ENCODE measurements at regions not wholly inside any gene's neighbourhood (a gene's known extent, or its start where the extent isn't known, plus 50 kb on each side); places are given as distances from the start of the nearest gene placed in this dataset.
"Not testable (repeated sequence)": the region's sequence is repeated elsewhere in the genome, so short reads cannot be mapped to it uniquely, and the experiment has no call there.

GRCh38 chr10:6813306-6813705 is 233.2 kb upstream of the PRKCQ start:
- peak; percentile 31 for DNase-seq (ENCODE audit: low read depth)

GRCh38 chr10:6811153-6811552 is 231.1 kb upstream of the PRKCQ start:
- DNase-seq (ENCODE audit: low read depth), result no peak

- DNase-seq (ENCODE audit: low read depth), result no peak
Observed at GRCh38 chr10:6803427-6803783, 223.3 kb upstream of the PRKCQ start.

- no peak for DNase-seq (ENCODE audit: low read depth)
Observed at GRCh38 chr10:6802759-6803426, 222.8 kb upstream of the PRKCQ start.

- DNase-seq (ENCODE audit: low read depth), result no peak
Observed at GRCh38 chr10:6796231-6796630, 216.2 kb upstream of the PRKCQ start.

- no peak for DNase-seq (ENCODE audit: low read depth)
Observed at GRCh38 chr10:6795541-6795940, 215.5 kb upstream of the PRKCQ start.

GRCh38 chr10:6794841-6795240 is 214.8 kb upstream of the PRKCQ start:
- not testable (repeated sequence) for DNase-seq (ENCODE audit: low read depth)

- no peak for DNase-seq (ENCODE audit: low read depth)
Observed at GRCh38 chr10:6794441-6794840, 214.4 kb upstream of the PRKCQ start.

- DNase-seq (ENCODE audit: low read depth), result no peak
Observed at GRCh38 chr10:6788731-6789130, 208.7 kb upstream of the PRKCQ start.

- no peak for DNase-seq (ENCODE audit: low read depth)
Observed at GRCh38 chr10:6788231-6788630, 208.2 kb upstream of the PRKCQ start.

- DNase-seq (ENCODE audit: low read depth), result no peak
Observed at GRCh38 chr10:6787718-6788117, 207.6 kb upstream of the PRKCQ start.

- no peak for DNase-seq (ENCODE audit: low read depth)
Observed at GRCh38 chr10:6787091-6787490, 207.0 kb upstream of the PRKCQ start.

GRCh38 chr10:6786579-6787031 is 206.5 kb upstream of the PRKCQ start:
- DNase-seq (ENCODE audit: low read depth), result no peak

GRCh38 chr10:6784429-6784828 is 204.4 kb upstream of the PRKCQ start:
- DNase-seq (ENCODE audit: low read depth), result not testable (repeated sequence)

GRCh38 chr10:6783471-6783870 is 203.4 kb upstream of the PRKCQ start:
- DNase-seq (ENCODE audit: low read depth), result no peak

GRCh38 chr10:6782378-6782777 is 202.3 kb upstream of the PRKCQ start:
- no peak for DNase-seq (ENCODE audit: low read depth)

GRCh38 chr10:6781133-6781770 is 201.2 kb upstream of the PRKCQ start:
- DNase-seq (ENCODE audit: low read depth), result no peak

GRCh38 chr10:6780008-6780677 is 200.1 kb upstream of the PRKCQ start:
- DNase-seq (ENCODE audit: low read depth), result no peak

- DNase-seq (ENCODE audit: low read depth), result peak; percentile 93
Observed at GRCh38 chr10:6778992-6779701, 199.1 kb upstream of the PRKCQ start.

GRCh38 chr10:6776170-6776569 is 196.1 kb upstream of the PRKCQ start:
- no peak for DNase-seq (ENCODE audit: low read depth)

- no peak for DNase-seq (ENCODE audit: low read depth)
Observed at GRCh38 chr10:6774406-6774805, 194.3 kb upstream of the PRKCQ start.

- DNase-seq (ENCODE audit: low read depth), result no peak
Observed at GRCh38 chr10:6771331-6771730, 191.3 kb upstream of the PRKCQ start.

- no peak for DNase-seq (ENCODE audit: low read depth)
Observed at GRCh38 chr10:6770846-6771245, 190.8 kb upstream of the PRKCQ start.
